ENCODE measurements at regions not wholly inside any gene's neighbourhood (a gene's known extent, or its start where the extent isn't known, plus 50 kb on each side); places are given as distances from the start of the nearest gene placed in this dataset.

DNA sequence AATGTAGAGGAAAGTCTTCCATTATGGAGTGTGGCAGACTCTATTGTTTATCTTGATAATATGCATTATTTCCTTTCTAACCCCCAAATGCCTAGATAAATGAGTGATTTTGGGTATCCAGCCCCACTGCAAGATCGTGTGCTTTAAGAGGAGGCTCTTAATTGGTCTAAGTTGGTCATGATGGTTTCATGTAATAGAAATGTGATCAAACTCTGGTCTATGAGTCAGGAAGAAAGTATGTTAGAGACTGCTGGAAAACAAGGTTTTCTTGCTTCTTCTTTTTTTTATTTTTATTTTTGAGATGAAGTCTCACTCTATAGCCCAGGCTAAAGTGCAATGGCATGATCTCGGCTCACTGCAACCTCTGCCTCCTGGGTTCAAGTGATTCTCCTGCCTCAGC, 344.5 kb upstream of the TNP1 start:
- DNase-seq (ENCODE audit: low read depth, low spot score), result no peak

DNA sequence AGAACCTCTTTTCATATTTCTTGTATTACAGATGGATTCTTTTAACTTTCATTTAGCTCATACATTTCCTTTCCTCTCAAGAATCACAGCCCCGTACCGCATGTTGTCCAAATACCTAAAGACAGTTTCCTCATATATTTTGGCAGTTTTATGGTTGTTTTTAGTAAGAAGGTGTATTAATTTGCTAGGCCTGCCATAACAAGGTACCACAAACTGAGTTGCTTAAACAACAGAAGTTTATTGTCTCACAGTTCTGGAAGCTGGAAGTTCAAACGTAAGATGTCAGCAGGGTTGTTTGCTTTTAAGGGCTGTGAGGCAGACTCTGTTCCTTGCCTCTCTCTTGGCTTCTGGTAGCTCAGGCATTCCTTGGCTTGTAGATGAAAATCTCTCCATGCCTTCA, 343.2 kb upstream of the TNP1 start:
- no peak for DNase-seq (ENCODE audit: low read depth, low spot score)

DNA sequence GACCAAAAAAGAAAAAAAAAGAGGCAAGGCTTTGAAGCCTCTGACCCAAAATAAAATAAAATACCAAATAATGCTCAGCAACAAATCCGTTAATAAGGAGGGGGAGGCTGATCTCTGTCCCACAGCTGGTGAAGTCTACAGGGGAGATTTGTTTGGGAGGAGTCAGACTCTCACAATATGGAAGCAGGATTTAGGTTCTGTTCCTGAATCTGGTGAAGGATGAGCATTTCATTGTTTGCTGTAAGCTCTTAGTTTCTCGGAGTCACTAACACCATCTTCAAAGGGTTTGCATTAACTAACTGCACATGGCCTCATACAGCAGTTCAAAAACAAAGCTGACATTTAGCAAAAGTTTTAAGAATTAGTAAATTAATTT, 339.4 kb upstream of the TNP1 start:
- DNase-seq (ENCODE audit: low read depth, low spot score), result no peak

DNA sequence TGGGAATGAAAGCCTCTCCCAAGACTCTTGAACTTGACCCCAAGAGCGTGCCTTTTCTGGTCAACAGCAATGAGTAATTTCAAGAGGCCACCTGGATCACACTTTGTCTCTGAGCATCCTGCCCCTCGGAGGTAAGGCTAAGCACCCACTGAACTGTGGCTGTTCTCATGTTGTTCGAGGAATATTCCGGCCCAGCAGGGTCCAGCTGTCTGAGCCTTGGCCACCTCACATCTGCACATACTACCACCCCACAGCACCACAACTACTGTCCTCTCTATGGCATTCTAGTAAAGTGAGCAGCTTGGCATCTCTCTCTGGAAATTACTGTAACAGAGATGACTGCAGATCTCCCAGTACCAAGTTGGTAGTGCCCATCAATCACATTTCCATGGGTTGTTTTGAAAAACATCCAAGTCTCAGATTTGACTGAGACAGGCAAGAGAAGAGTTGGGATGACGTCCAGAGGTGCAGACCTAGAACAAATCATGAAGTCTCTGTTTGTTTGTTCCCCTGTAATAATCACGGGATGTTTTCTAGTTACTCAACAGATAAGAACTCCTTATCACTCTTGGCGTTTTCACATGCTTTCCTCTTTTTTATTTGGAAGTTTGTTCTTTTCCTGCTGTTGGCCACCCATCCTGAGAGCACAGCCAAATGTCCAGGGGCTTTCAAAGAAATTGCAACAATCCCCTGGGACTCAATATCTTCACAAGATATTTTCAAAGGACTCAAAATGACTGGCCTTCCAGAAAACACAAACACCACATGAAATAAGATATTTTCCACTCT, 336.0 kb upstream of the TNP1 start:
- DNase-seq (ENCODE audit: low read depth, low spot score), result no peak

DNA sequence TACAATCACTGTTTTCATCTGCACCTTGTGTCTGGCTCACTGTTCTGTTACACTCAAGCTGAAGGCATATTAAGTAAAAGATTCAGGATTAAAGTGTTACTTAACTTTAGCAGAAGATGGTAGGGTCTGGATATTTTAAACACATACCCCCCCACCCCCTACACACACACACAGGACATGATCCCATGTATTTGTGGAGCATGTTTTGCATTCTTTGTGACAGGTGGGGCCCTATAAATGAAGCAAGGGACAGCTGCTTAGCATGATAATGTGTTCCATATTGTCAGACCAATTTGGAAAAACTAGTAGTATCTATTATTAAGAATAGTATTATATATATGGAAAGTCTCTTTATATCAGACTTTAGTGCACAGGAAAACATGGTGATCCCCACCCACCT, 335.2 kb upstream of the TNP1 start:
- no peak for DNase-seq (ENCODE audit: low read depth, low spot score)

DNA sequence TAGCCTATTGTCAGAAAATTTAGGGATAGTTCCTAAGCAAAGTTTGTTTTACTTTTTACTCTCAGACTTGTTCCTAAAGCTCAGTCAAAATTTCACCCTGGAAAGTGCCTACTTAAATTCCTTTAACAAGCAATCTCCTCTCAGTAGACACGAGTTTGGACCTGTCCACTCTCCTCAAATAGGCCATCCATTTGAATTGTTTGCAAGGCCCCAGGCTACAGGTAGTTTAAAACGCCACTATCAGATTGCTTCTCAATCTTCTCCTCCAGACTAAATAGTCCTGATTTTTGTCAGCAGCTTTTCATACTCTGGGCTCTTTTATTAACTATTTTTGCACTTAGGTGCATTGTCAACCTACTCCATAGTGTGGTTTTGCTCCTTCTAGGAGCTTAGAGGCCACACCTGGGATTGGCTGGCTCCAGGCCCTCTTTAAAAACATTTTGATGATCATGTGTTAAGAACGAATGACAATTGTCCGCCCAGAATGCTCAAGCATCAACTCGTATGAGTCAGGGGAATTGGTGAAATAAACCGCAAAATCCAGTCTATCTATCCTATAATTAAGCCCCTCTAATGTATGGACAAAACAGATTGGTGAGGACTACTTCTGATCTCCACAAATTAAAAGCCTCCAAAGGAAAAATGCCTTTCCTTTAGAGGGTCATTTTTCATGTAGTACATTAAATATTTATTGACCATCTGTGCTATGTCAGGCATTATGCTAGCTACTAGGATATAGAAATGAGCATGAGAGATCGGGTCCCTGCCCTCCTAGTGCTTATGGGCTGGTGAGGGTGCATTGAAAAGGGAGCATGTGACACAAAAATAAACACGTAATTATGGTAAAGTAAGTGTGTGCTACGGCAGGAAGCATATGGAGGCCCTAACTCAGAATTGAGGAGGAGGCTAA, 333.8 kb upstream of the TNP1 start:
- DNase-seq (ENCODE audit: low read depth, low spot score), result no peak

DNA sequence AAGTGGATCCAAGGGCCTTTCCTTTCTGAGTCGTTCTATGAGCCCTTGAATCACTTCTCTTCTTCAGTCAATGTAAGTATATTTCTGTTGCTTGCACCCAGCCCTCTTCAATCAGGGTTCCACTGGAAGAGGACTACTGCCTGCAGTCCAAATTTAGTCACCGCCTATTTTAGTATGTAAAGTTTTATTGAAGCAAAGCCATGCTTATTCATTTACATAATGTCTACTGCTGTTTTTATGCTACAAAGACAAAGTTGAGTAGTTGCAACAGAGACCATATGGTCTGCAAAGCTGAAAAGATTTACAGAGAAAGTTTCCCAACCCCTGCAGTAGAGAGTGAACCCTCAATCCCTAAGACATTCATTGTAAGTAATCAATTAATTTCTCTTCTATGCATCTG, 332.5 kb upstream of the TNP1 start:
- DNase-seq (ENCODE audit: low read depth, low spot score), result no peak

DNA sequence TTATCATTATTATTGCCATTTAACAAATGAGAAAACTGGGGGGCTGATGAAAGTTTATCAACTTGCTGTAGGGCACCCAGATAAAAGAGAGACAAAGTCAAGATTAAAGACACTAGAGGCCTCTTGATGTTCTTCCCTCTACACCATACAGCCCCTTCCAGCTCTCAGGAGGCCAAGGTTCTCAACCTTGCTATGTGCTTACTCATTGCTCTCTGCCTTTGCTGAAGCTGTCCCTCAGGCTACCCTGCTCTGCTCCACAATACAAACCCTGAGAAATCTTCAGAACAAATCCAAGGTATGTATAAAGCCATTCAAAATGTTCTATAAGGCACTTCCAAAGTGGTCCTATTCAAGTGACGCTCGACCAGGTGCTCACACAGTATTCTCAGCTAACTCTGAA, 329.9 kb upstream of the TNP1 start:
- DNase-seq (ENCODE audit: low read depth, low spot score), result no peak

DNA sequence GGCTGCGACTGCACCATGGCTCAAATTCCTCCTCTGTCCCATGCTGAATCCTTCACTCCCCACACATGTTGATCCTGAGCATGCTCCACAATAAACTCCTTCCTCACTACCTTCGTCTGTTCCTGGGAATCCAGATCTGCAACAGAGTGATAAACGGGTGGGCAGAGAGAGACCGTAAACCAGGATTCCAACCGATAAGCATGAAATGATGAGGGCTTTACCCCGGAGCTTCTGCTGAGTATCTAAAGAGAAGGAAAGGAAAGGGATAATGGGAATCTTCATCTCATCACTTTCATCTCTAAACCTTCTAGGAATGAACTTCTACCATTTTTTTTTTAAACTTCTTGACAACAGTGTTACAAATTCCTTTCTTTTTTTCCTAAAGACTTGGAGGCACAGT, 329.3 kb upstream of the TNP1 start:
- DNase-seq (ENCODE audit: low read depth, low spot score), result no peak

DNA sequence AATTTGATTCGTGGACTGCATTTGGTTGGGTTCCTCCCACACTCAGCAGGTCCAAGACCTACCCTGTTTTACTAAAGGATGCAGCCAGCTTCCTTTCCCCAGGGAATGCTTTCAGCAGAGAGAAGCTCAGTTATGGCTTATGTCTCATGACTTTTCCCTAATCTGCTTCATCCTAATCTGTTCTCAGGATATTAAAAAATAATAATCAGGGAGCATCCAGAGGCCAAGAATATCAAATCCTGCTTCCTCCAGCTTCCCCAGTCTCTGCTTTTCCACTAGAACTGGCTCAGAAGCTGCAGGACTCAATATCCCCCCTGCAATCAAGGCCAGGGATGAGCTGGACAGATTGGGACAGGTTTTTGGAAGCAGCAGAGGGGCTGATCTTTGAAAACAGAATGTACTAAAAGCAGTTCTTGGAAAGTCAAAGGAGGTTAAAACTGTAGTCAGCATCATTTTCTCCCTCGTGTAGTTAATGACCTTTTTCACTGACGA, 326.9 kb upstream of the TNP1 start:
- DNase-seq (ENCODE audit: low read depth, low spot score), result no peak

DNA sequence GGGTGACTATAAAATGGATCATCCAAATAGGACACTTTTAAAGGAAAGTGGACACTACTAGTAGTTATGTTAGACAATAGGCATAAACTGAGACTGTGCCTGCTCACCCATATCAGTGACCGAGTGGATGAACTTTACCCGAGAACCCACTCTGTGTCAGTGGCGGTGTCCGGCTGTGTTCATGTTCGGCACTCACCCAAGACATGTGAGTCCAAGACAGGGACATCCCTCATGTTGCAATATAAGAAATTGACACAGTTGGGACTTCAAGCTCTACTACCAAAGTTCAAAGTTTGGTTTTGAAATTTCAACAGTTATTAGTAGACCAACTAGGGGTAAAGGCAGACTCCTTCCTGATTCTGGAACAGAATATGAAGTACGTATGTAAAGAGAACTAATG, 326.3 kb upstream of the TNP1 start:
- no peak for DNase-seq (ENCODE audit: low read depth, low spot score)

DNA sequence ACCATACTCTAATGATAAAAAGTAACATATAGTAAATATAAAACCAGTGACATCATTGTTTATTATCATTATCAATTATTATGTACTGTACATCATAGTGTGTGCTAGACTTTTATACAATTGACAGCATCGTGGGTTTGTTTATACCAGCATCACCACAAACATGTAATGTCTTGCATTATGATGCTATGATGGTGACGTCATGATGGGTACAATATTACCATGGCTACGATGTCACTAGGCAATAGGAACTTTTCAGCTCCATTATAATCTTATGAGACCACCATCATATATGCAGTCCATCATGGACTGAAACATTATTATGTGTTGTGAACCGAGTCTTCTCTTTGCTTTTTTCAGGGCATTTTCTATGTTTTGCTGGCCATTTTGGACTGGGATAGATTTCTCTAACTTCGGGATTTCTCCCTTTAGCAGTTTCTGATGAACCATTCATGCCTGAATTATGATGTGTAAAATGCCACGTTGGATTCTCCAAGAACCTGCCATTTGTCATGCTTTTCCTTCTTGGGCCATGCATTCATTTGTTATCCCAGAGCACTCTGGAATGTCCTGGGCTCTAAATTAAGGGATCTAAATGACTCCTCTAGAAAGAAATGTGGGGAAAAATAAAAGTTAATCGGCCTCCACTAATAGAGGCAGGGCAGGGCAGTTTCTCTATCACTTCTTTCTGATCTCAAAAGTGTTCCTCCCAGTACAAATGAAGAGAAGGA, 325.6 kb upstream of the TNP1 start:
- no peak for DNase-seq (ENCODE audit: low read depth, low spot score)

DNA sequence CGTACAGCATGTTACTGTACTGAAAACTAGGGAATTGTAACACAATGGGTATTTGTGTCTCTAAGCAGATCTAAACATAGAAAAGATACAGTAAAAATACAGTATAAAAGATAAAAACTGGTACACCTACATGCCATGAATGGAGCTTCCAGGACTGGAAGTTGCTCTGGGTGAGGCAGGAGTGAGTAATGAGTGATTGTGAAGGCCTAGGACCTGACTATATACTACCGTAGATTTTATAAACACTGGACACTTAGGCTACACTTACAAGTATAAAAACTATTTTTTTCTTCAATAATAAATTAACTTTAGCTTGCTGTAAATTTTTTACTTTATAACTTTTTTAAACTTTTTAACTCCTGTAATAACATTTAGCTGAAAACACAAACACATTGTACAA, 324.4 kb upstream of the TNP1 start:
- DNase-seq (ENCODE audit: low read depth, low spot score), result no peak

DNA sequence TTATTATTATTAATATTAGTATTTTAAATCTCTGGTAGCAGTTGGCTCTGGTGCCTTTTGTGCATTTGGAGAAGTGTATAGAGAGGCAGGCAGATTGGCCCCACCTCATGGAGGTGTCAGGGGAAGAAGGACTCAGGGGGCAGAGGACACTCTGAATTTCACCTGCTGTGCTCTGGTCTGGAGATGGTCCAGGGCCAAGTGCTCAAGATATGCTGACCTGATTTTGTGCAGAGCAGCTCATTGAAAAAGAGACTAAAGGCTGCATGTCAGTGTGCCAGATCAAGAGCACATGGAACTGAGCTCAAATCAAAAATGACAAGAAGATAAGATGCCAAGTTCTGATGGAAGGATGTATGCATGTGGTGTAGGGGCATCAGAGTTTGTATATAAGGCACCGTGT, 323.6 kb upstream of the TNP1 start:
- DNase-seq (ENCODE audit: low read depth, low spot score), result no peak

DNA sequence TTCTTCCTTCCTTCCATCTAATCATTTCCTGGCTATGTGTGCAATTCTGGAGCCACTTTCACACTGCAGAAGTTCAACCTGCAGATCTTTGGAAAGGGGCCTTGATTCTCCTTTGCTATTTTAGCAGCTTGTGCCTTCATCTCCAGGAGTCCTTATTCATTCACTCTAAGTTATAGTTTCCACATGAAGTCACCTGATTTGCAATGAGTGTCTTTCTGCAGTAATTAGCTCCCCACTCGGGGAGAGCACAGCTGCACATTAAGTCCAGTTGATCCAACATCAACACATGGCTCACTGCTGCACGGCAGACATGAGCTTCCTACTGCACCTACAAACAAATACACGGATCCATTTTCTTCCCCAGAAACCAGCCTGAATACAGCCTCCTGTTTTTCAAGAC, 323.1 kb upstream of the TNP1 start:
- DNase-seq (ENCODE audit: low read depth, low spot score), result no peak

DNA sequence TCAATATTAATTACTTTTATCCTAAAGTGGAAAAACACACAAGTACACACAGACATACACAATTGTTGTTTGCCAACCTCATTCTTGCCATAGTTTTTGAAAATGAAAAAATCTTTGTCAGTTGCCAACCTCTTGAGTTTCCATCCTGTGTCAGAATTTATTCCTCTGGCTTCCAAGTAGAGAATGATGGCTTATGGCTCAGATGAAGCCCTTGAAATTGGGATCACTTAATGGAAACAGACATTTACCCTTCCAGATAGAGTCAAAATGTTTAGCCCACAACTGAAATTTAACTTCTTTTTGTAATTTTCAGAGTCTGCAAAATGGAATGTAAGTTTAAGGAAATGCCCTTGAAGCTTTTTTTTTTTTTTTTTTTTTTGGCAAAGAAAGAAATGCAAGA, 321.6 kb upstream of the TNP1 start:
- DNase-seq (ENCODE audit: low read depth, low spot score), result no peak

DNA sequence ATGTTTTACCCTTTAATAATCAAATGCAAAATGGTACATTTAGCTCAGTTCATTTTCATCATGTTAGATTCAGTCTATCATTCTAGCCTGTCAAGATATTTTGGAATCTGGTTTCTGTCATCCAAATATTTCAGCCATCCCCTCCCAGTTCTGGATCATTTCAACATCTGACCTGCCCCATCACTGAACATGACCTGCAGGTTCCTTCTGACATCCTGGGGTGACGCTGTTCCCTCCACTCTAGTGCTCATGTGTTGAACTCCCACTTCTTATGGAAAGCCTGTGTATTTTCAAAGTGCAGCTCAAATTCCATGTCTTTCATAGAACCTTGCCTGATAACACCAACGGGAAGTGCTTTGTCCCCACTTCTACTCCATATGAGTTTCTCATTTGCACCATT, 320.0 kb upstream of the TNP1 start:
- DNase-seq (ENCODE audit: low read depth, low spot score), result no peak

DNA sequence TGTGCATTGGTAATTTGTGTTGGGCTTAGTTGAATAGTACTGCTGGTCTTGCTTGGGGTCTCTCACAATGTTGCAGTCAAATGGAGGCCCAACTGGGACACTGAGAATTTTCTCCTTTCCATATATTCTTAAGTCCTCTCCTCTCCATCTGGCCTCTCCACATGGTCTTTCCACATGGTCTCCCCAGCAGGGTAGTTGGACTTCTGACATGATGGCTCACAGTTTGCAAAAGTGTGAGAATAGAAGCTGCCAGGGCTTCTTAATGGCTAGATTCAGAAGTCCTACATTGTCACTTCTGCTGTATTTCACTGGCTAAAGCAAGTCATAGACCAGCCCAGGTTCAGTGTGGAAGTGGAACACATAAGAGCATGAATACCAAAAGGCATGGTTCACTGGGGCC, 318.5 kb upstream of the TNP1 start:
- no peak for DNase-seq (ENCODE audit: low read depth, low spot score)

DNA sequence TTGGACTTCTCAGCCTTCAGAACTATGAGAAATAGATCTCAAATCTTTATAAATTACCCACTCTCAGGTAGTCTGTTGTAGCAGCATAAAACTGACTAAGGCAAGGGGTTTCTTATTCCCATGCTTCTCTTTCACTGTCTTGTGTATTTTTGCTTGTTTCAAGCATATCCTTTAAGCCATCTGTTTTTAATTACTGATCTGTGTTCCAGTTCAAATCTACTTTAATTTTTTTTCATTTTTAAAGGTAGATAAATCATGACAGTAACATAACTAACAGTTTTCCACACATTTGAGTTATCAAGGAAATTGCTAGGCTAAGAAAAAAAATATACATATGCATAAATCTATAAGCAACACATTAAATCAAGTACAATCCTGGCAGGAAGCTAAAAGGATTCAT, 317.9 kb upstream of the TNP1 start:
- no peak for DNase-seq (ENCODE audit: low read depth, low spot score)

DNA sequence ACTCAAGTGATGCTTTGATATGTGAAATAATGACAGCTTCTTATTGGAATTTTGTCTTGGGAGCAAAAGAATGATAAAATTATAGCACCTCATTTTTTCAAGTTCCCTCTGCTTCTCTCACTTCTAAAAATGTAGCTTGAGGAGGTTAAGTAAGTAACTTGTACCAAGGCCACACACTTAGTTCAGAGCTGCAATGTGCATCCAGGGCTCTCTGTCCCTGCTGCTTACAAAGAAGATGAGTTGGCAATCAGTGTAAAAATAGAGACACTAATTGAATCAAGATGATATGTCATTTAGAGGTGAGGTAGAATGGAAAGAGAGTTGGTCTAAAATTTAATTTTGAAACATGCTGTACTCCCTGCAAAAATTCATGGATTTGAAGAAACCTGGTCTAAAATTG, 312.0 kb upstream of the TNP1 start:
- no peak for DNase-seq (ENCODE audit: low read depth, low spot score)

DNA sequence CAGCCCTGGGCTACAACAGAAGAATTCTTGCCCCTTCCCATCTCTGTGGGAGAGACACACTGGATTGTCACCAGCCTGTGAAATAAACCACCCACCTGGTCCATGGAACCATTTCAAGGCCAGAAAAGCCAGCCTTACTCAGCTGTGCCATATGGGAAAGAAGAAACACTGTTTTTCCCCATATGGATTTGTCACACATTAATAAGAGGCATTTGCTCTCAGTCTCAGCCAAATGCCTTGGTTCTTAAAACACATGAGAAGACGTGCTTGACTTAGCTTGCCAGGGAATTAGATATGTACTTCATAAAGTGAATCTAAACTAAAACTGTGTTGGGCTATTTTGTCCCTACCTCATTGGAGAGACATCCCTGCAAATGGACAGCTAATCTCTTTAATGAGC, 308.6 kb upstream of the TNP1 start:
- DNase-seq (ENCODE audit: low read depth, low spot score), result no peak

DNA sequence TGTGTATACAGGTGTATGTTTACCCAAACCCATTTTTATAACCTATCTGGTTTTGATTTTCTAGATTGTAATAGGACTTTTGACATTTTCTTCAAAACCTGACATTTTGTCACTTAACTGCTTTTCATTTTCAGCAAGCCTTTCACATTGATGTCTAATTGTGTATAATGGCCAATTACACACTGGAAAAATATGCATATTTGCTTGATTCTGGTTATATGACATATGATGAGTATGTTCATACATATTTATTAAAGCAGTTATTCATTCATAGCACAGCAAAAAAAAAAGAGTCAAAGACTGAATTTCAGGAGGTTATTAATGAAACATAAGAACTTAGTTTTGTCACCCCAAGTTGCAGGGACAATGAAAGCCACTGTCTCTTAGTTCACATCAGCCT, 307.7 kb upstream of the TNP1 start:
- DNase-seq (ENCODE audit: low read depth, low spot score), result no peak
